CD4-positive, alpha-beta T cell treated with Interleukin-6 for 4 hours (primary cell): ENCODE measurements at regions not wholly inside any gene's neighbourhood (a gene's known extent, or its start where the extent isn't known, plus 50 kb on each side); places are given as distances from the start of the nearest gene placed in this dataset.
"Not testable (repeated sequence)": the region's sequence is repeated elsewhere in the genome, so short reads cannot be mapped to it uniquely, and the experiment has no call there.

Source experiments
- DNase-seq: peaks from one replicate; pipeline ENCODE4 v3.0.0-alpha.2; 2020; ENCODE audit warnings: mixed read lengths

DNA sequence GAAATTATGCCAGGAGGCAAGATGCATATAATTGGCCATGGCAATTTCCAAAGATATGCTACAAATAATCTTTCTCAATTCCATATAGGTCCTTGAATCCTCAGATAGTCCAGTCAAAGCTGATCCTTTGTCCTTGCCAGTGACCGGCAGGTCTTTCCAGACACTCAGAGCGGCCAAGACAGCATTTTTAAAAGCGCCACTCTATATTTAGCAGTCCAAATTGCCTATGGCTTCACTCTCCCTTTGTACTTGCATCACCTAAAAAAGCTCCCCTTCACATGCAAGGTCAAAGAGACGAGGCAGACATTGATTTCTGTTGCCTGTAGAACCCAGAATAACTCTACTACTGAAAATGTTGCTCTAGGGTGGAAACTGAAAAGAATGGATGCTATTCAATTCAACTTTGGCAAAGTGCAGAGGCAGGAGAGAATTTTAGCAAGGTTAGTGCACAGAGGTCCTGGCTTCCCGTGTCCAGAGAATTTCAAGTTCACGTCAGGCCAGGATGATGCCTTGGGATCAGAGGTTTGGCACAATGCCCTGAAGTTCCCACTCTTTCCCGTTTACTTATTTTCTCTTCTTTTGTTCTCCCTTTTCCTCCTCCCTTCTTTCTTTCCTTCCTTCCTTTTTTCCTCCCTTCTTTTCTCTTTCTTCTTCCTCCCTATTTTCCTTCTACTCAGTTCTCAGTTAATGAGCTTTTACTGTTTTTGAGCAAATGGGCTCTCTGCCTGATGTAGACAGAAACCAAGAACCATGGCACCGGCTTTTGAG is 108.5 kb downstream of the KCNK1 start:
- no peak for DNase-seq

- DNase-seq, result no peak
These were observed 109.5 kb downstream of the KCNK1 start for GRCh38 chr1:233723387-233723786.

GRCh38 chr1:233724131-233724631 is 110.3 kb downstream of the KCNK1 start:
- not testable (repeated sequence) for DNase-seq

DNA sequence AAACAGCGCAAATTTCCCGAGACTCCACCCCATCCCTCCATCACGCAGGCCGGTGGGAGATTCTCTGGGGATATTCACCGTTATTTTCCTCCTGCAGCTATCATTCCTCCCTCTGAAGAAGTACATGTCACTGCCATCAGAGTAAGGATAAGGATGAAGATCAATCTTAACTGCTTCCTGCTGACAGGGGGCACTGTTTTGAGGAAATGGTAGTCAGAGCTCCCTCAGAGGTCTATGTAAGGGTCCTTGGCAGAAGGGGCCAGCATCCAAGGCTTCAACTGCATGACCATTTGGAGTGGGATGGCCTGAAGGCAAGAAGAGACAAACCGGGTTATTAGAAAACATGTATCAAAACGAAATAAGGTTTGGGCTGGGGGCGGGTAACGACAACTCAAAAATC is 111.5 kb downstream of the KCNK1 start:
- no peak for DNase-seq

DNA sequence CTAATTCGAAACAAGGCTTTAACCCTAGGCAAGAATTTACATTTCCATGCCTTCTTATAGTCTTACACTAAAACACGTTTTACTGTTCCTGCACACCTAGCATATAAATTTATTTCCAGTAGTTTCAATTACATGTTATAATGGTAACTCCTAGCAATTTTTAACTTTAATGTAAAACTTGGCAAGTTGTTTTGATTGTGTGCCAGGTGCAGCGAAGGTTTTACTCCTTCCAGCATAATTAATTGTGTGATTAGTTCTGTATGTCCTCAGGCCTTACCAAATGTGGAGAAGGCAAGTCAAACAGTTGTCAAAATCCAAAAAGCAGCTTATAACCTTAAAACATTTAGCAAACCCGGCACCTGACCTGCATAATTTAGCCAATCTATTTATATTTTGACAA is 114.8 kb downstream of the KCNK1 start:
- no peak for DNase-seq

- no peak for DNase-seq
These were observed 116.5 kb downstream of the KCNK1 start for GRCh38 chr1:233730380-233730779.

DNA sequence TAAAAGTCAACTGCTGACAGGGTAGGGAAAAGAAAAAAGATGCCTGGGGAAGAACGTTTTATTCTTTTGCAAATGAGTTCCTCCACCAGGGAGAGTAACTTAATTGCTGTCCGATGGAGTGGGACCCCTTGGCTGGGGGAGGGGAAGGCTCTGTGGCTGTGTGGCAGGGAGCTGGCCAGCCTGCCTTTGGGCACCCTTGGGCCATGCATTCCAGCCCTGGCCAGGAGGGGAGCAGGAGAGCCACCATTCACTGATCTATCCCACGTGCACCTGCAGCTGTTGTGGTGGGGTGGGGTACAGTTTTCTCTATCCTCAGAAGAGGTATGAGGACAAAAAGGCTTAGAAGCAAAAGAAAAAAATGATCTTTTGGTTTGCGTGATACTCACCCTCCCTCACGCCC is 116.9 kb downstream of the KCNK1 start:
- no peak for DNase-seq

GRCh38 chr1:233732206-233732605 is 118.3 kb downstream of the KCNK1 start:
- DNase-seq, result no peak

DNA sequence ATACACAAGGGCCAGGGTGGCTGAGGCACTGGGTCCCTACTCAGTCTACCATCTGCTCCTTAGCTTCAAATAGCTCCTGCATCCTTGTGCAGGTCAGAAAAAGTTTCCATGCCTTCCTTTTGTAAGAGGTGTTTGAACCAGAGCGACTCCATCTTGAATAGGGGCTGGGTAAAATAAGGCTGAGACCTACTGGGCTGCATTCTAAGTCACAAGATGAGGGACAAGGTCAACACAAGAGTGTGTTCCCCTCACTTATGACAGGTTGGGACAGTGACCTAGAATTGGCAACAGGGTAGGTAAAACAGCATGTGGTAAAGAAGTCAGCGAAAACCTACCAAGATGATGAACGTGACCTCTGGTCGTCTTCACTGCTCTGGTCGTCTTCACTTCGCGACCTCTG is 120.5 kb downstream of the KCNK1 start:
- no peak for DNase-seq

GRCh38 chr1:233735331-233735730 is 121.4 kb downstream of the KCNK1 start:
- DNase-seq, result no peak

GRCh38 chr1:233735847-233736246 is 121.9 kb downstream of the KCNK1 start:
- no peak for DNase-seq

GRCh38 chr1:233737341-233737740 is 123.4 kb downstream of the KCNK1 start:
- no peak for DNase-seq

DNA sequence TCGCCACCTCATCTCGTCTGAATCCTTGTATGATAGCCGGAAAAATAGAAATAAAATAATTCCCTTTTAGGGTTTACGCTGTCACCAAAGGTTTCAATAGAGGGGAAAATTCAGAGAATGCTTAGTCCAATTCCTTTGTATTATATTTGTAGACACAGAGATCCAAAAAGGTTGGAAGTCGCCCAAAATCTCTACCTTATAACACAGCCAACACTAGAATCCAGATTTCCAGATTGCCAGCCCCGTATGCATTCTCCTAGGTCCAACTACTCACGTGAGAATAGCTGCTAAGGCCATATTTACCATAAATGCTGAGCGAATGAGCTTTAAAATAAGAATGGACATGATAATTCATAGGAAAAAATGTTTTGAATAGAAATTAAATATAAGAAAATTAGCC is 124.5 kb downstream of the KCNK1 start:
- DNase-seq, result no peak

DNA sequence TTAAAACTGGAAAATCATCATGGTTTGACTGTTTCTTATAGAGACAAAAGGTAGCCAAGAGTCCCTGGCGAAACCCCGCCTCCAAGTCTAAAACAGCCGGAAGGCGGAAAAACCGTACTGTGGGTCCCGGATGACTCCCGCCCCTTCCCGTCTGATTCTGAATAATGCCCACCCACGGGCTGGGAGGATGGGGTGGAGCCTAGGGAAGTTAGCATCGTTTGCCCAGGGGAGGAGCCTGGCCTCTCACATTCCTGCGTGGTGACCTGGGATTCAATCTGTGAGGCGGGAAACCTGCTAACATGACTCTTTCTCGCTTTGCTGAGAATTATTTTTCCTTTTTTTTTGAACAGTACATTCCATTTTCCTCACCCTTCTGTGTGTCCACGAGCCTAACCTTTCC is 124.9 kb downstream of the KCNK1 start:
- no peak for DNase-seq

GRCh38 chr1:233744779-233745513 is 131.0 kb downstream of the KCNK1 start:
- no peak for DNase-seq

GRCh38 chr1:233750139-233750538 is 136.2 kb downstream of the KCNK1 start:
- no peak for DNase-seq

DNA sequence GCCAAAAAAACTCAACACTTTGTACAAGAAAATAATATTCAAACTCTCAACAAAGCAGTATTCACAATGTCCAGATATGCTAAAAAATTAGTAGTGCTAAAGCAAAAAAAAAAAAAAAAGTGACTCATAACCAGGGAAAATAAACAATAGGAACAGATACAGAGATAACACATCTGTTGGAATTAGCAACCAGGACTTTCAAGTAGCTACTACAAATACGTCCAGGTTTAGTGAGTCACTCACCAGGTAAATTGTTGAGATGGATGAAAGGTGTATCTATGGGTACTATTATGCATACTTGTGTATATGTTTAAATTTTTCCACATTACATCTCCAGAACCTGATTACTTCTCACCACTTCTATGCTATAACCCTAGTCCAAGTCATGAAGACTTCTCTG is 144.8 kb upstream of the SLC35F3 start:
- DNase-seq, result no peak

DNA sequence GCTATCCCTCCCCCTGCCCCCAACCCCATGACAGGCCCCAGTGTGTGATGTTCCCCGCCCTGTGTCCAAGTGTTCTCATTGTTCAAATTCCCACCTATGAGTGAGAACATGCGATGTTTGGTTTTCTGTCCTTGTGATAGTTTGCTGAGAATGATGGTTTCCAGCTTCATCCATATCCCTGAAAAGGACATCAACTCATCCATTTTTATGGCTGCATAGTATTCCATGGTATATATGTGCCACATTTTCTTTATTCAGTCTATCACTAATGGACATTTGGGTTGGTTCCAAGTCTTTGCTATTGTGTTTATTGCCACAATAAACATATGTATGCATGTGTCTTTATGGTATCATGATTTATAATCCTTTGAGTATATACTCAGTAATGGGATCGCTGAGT is 140.2 kb upstream of the SLC35F3 start:
- not testable (repeated sequence) for DNase-seq

GRCh38 chr1:233777566-233777965 is 126.9 kb upstream of the SLC35F3 start:
- DNase-seq, result no peak

DNA sequence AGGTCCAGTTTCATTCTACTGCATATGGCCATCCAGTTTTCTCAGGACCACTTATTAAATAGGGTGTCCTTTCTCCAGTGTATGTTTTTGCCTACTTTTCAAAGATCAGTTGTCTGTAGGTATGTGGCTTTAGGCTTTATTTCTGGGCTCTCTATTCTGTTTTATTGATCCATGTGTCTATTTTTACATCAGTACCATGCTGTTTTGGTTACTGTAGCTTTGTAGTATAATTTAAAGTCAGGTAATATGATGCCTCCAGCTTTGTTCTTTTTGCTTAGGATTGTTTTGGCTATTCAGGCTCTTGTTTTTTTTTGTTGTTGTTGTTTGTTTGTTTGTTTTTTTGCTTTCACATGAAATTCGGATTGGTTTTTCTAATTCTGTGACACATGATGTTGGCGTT is 124.4 kb upstream of the SLC35F3 start:
- no peak for DNase-seq

GRCh38 chr1:233782937-233783586 is 121.4 kb upstream of the SLC35F3 start:
- DNase-seq, result no peak

DNA sequence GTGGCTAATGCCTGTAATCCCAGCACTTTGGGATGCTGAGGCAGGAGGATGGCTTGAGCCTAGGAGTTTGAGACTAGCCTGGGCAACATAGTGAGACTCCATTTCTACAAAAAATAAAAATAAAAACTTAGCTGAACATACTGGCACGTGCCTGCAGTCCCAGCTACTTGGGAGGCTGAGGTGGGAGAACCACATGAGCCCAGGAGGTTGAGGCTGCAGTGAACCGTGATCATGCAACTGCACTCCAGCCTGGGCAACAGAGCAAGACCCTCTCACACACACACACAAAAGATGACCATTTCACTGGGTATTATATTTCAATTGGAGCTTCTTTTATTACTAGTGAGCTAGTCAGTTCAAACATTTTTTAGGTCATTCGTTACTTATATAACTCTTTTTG is 116.9 kb upstream of the SLC35F3 start:
- DNase-seq, result no peak

DNA sequence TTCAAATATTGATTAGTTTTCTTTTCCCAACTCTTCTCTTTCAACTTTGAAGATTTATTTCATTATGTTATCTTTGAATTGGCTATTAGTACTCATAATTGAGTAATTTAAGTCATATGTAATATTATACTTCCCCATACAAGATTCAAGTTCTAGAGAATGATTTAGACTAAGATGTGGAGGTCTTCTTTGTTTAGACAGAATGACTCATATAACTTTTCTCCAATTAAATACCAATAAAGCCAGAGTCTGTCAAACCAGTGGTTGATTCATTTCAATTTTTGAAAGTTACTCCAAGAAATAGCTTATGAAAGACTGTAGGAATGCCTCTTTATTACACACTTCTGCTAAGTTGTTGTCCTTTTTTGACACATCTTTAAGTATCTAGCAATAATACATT is 115.8 kb upstream of the SLC35F3 start:
- no peak for DNase-seq

DNA sequence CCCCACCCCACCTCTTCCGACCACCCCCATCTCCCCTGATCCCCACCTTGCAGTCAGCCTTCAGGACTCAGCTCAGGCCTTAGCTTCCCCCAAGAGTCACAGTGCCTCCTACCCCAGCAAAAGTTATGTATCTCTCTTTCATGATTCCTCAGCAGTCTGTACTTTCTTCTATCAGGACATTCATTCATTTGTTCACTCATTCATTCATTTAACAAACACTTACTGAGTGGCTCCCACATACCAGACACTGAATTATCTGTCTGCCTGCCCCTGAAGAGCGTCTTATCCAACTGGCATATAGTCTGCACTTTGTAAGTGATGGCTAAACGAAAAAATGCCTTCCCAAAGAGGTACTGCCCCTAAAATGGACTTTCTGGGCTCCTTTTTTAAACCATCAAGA is 114.4 kb upstream of the SLC35F3 start:
- no peak for DNase-seq
